IMR-90 (cell line): ENCODE measurements at regions not wholly inside any gene's neighbourhood (a gene's known extent, or its start where the extent isn't known, plus 50 kb on each side); places are given as distances from the start of the nearest gene placed in this dataset.

Experiments used
- ATAC-seq: fragments of 200-7000 bp; cut with Tn5 transposase; 2 replicates; pipeline ENCODE4 v1.9.1; 2020; ENCODE audit warnings: low read depth, mild to moderate bottlenecking, moderate library complexity
- BruUV-seq: library from RNA; stranded (reverse); fragments of 400-500 nt; replicated peaks from 2 replicates; lab custom pipeline; 2021; lab: Mats Ljungman, UMichigan
- CTCF ChIA-PET: fragments of 300-600 bp; formaldehyde crosslinking; extraction: SDS; loops from one replicate; lab custom pipeline; 2021; ENCODE audit warnings: antibody characterized with exemption; lab: Yijun Ruan, JAX
- POLR2A ChIA-PET: fragments of 300-600 bp; sonication (Branson Sonifier 250); formaldehyde crosslinking; loops from one replicate; lab custom pipeline; 2022; ENCODE audit warnings: antibody characterized with exemption; ENCODE audit not compliant: unreplicated experiment; lab: Charles Lee
- DNase-seq: peaks from one replicate; pipeline ENCODE4 v3.0.0; 2013
- H2AFZ ChIP-seq: replicated peaks from 2 replicates; pipeline ENCODE3; 2013; ENCODE audit warnings: low read length, mild to moderate bottlenecking; ENCODE audit not compliant: poor library complexity
- H2AK5ac ChIP-seq: 2 replicates; pipeline ENCODE4 v1.6.1; 2013; ENCODE audit warnings: low read depth, low read length, inconsistent platforms
- H2AK9ac ChIP-seq: replicated peaks from 2 replicates; pipeline ENCODE3; 2013; ENCODE audit warnings: mild to moderate bottlenecking, low read depth, low read length, moderate library complexity; ENCODE audit not compliant: poor library complexity
- H2BK120ac ChIP-seq: 2 replicates; pipeline ENCODE4 v1.6.1; 2013; ENCODE audit warnings: low read depth, low read length, inconsistent platforms
- H2BK15ac ChIP-seq: 3 replicates; pipeline ENCODE4 v1.6.1; 2013; ENCODE audit warnings: low read depth, low read length, inconsistent platforms
- H2BK20ac ChIP-seq: 2 replicates; pipeline ENCODE4 v1.6.1; 2013; ENCODE audit warnings: low read depth, mild to moderate bottlenecking, inconsistent platforms, low read length, moderate library complexity
- H2BK5ac ChIP-seq: 2 replicates; pipeline ENCODE4 v1.6.1; 2013; ENCODE audit warnings: mild to moderate bottlenecking, low read depth, low read length, inconsistent platforms; ENCODE audit not compliant: poor library complexity, severe bottlenecking
- H3K14ac ChIP-seq: replicated peaks from 2 replicates; pipeline ENCODE4 v1.6.1; 2013; ENCODE audit warnings: low read depth, low read length, inconsistent platforms
- H3K18ac ChIP-seq: 2 replicates; pipeline ENCODE4 v1.6.1; 2013; ENCODE audit warnings: low read depth, low read length, control low read depth
- H3K23ac ChIP-seq: 2 replicates; pipeline ENCODE4 v1.6.1; 2013; ENCODE audit warnings: low read depth, low read length, inconsistent platforms
- H3K27ac ChIP-seq: 2 replicates; pipeline ENCODE4 v1.5.1; 2013; ENCODE audit warnings: mild to moderate bottlenecking, control low read depth, low read length; ENCODE audit not compliant: insufficient read depth
- H3K27me3 ChIP-seq: 2 replicates; pipeline ENCODE4 v1.6.1; 2013; ENCODE audit warnings: low read length; ENCODE audit not compliant: control insufficient read depth, insufficient read depth
- H3K36me3 ChIP-seq: 2 replicates; pipeline ENCODE4 v1.6.1; 2013; ENCODE audit warnings: low read length, mixed read lengths; ENCODE audit not compliant: control insufficient read depth, insufficient read depth
- H3K4ac ChIP-seq: 2 replicates; pipeline ENCODE4 v1.6.1; 2013; ENCODE audit warnings: low read depth, low read length, inconsistent platforms
- H3K4me1 ChIP-seq: 2 replicates; pipeline ENCODE4 v1.6.1; 2013; ENCODE audit warnings: low read length, mixed read lengths; ENCODE audit not compliant: control insufficient read depth, insufficient read depth
- H3K4me2 ChIP-seq: 2 replicates; pipeline ENCODE4 v1.6.1; 2013; ENCODE audit warnings: low read depth, mild to moderate bottlenecking, control low read depth, low read length, moderate library complexity
- H3K4me3 ChIP-seq: 2 replicates; pipeline ENCODE4 v1.5.1; 2013; ENCODE audit warnings: low read depth, mild to moderate bottlenecking, control low read depth, low read length, moderate library complexity; ENCODE audit not compliant: insufficient read depth
- H3K56ac ChIP-seq: 2 replicates; pipeline ENCODE4 v1.6.1; 2013; ENCODE audit warnings: low read length, inconsistent platforms; ENCODE audit not compliant: insufficient read depth; ENCODE audit errors: extremely low read depth
- H3K79me1 ChIP-seq, 2 experiments: 2 replicates each; pipeline ENCODE4 v1.6.1; 2013; ENCODE audit warnings: low read length in 2 of 2, inconsistent platforms in 1 of 2, low read depth in 1 of 2
- H3K9ac ChIP-seq: 2 replicates; pipeline ENCODE4 v1.6.1; 2013; ENCODE audit warnings: low read depth, low read length, control low read depth
- H3K9me1 ChIP-seq: 2 replicates; pipeline ENCODE4 v1.6.1; 2013; ENCODE audit warnings: low read length, inconsistent platforms; ENCODE audit not compliant: insufficient read depth
- H3K9me3 ChIP-seq: 2 replicates; pipeline ENCODE4 v1.6.1; 2013; ENCODE audit warnings: low read length; ENCODE audit not compliant: control insufficient read depth, insufficient read depth
- H4K20me1 ChIP-seq: 2 replicates; pipeline ENCODE4 v1.6.1; 2013; ENCODE audit warnings: low read length, inconsistent platforms; ENCODE audit not compliant: insufficient read depth
- H4K5ac ChIP-seq: 2 replicates; pipeline ENCODE4 v1.6.1; 2013; ENCODE audit warnings: mild to moderate bottlenecking, low read depth, low read length, control low read depth
- H4K8ac ChIP-seq, 2 experiments: 2 replicates each; pipeline ENCODE4 v1.6.1; 2013; ENCODE audit warnings: low read depth in 2 of 2, low read length in 2 of 2, control low read depth in 1 of 2, inconsistent platforms in 1 of 2
- H4K91ac ChIP-seq: 2 replicates; pipeline ENCODE4 v1.6.1; 2013; ENCODE audit warnings: low read depth, low read length, inconsistent platforms; ENCODE audit not compliant: insufficient read depth
- CTCF ChIP-seq: conservative IDR thresholded peaks from 2 replicates; pipeline ENCODE4 v1.5.1; 2012; ENCODE audit warnings: mild to moderate bottlenecking, low read depth, low read length, improper control_type of control experiment
- RAD21 ChIP-seq: IDR thresholded peaks from 2 replicates; pipeline ENCODE4 v1.6.1; 2012; ENCODE audit warnings: low read length, improper control_type of control experiment
- whole genome bisulfite sequencing, 2 experiments: methylation state at CpG; one replicate each; pipeline versions ENCODE4 v1.1.5 to v1.1.7; 2013; ENCODE audit warnings: missing lambda C conversion rate in 2 of 2; ENCODE audit not compliant: insufficient read length in 1 of 2; ENCODE audit errors: extremely low coverage in 2 of 2; 5-methylcytosine and 5-hydroxymethylcytosine counted together
- dilution Hi-C: fragments of 300-500 bp; cut with HindIII; formaldehyde crosslinking; loops from one replicate; pipeline ENCODE4 v1.14.3; 2018; ENCODE audit warnings: low sequenced_read_pairs; ENCODE audit not compliant: unreplicated experiment
- in situ Hi-C: fragments of 300-500 bp; cut with MboI; formaldehyde crosslinking; loops from 3 replicates; pipeline ENCODE4 v1.14.3; 2019; ENCODE audit warnings: low sequenced_read_pairs, inconsistent platforms, mixed read lengths
- intact Hi-C: fragments of 100-400 bp; cut with micrococcal nuclease; formaldehyde crosslinking; loops from 2 replicates; pipeline ENCODE4 v1.10.0; 2022

- no peak overlapping the region for H4K91ac ChIP-seq
- H4K8ac ChIP-seq, result no peak overlapping the region
- no peak overlapping the region for H3K9ac ChIP-seq
- intact Hi-C loops (no loop called here), dilution Hi-C loops (no loop called here), in situ Hi-C loops (no loop called here)
- no peak overlapping the region for H3K4me2 ChIP-seq
- no peak overlapping the region for H3K4ac ChIP-seq
- no peak overlapping the region for H2AK9ac ChIP-seq
- 41% methylated on average over 5 of the region's 8 CpGs; no CpG with 5 or more reads in 1 of the 2 experiments for WGBS, 2 experiments
- TF ChIP-seq RAD21 (no peak), CTCF (no peak)
- H3K27me3 ChIP-seq, result no peaks in the 10 kb centered on the region
- no peak overlapping the region for H2BK20ac ChIP-seq
- H3K56ac ChIP-seq, result no peak overlapping the region
- ATAC-seq (no peak), DNase-seq (peak; percentile 4)
- H3K79me1 ChIP-seq, result no peaks in the 10 kb centered on the region
- peaks cover 25% of the 10 kb centered on the region for H3K9me3 ChIP-seq
- no peaks in the 10 kb centered on the region for H3K9me1 ChIP-seq
- no peak overlapping the region for H3K18ac ChIP-seq
- H2BK15ac ChIP-seq, result no peak overlapping the region
- POLR2A ChIA-PET, result no interaction called here
- H4K5ac ChIP-seq, result no peak overlapping the region
- no peak overlapping the region for H2AK5ac ChIP-seq
- H2BK5ac ChIP-seq, result no peak overlapping the region
- H2BK120ac ChIP-seq, result no peak overlapping the region
- CTCF ChIA-PET, result no interaction called here
- no peak overlapping the region for H3K14ac ChIP-seq
- no peaks in the 10 kb centered on the region for H4K20me1 ChIP-seq
- no peak overlapping the region for H3K27ac ChIP-seq
- H2AFZ ChIP-seq, result no peak overlapping the region
- no peaks in the 10 kb centered on the region for H3K36me3 ChIP-seq
- no peaks in the 10 kb centered on the region for H3K4me1 ChIP-seq
- no peak overlapping the region for H3K4me3 ChIP-seq
- no peak overlapping the region for H3K23ac ChIP-seq
- BruUV-seq, result no TSS peak
Measured at GRCh38 chr5:3659907-3660306, 64.3 kb downstream of the IRX1 start.
